Activated naive CD4-positive, alpha-beta T cell treated with Interleukin-2 at 50 U/mL for 16 hours (primary cell): ENCODE measurements at regions not wholly inside any gene's neighbourhood (a gene's known extent, or its start where the extent isn't known, plus 50 kb on each side); places are given as distances from the start of the nearest gene placed in this dataset.

Experiments
- DNase-seq: peaks from one replicate; pipeline ENCODE4 v3.0.0-alpha.2; 2020

- DNase-seq, result no peak
Measured at GRCh38 chr5:155434267-155434666, 420.7 kb downstream of the KIF4B start.

- no peak for DNase-seq
Measured at GRCh38 chr5:155434681-155435080, 421.1 kb downstream of the KIF4B start.

DNA sequence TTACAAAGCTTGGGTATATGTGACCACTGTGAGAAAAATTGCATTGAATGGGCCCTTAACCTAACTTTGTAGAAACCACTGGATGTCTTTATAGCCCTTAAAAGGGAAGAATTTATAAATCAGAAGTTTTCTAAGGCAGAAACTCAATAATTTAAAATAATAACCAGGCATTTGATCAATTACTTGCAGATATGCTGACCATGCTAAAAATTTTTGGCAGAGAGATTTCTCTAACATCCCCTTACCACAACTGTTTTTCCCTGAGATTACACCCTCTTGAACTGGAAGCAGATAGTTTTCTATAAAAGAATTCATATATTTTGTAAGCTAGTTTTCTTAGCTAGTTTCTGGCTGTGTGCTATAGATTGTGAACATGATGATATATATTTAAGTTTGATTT is 428.3 kb downstream of the KIF4B start:
- DNase-seq, result no peak

DNA sequence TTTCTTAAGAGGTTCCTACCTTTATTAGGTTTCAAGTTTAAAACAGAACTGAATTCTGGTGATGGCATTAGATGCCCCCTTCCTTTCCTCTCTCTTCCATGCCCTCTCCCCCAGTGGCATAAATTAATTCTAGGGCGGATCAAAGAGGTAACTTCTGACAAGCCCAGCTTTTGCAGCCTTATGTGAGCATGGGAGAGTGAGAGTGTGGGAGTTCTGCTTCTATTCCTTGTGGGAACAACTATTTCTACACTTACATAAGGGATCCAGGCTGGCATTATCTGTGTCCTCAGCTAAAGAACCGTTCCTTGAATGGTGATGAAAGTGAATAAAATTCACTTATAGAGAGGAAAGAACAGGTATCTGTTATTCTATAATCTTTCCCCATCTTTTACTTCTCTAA is 437.6 kb downstream of the KIF4B start:
- no peak for DNase-seq

- DNase-seq, result no peak
Measured at GRCh38 chr5:155455791-155456514, 442.4 kb downstream of the KIF4B start.

DNA sequence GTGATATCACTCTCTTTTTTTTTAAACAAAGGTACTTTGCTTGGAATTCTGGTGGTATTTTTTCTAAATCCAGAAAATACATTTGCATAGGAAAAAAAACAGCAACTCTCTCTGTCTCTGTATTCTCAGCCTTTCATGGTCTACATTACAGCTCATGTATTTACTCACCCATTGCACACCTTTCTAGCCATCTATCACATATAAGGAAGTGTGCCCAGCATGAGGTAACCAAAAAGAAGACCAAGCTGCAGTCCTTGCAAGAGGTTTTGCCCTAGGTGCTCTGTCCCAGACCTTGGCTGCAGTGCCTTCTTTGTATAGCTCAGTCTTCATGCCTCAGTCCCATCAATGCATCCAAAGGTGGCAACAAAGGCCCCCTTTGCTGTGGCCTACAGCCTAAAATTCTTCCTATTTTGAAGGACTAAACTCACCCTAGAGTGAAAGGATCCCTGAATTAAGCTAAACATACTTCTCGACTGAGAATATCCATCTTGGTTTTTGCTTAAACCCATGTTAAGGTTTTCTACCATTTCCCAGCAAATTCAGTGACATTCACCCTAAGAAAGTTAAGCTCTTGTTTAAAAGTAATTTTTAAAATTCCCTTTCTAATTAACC is 446.4 kb downstream of the KIF4B start:
- no peak for DNase-seq

- no peak for DNase-seq
Measured at GRCh38 chr5:155460501-155460931, 447.0 kb downstream of the KIF4B start.

GRCh38 chr5:155461304-155461703 is 447.7 kb downstream of the KIF4B start:
- DNase-seq, result no peak

- DNase-seq, result no peak
Measured at GRCh38 chr5:155466851-155467250, 453.3 kb downstream of the KIF4B start.

DNA sequence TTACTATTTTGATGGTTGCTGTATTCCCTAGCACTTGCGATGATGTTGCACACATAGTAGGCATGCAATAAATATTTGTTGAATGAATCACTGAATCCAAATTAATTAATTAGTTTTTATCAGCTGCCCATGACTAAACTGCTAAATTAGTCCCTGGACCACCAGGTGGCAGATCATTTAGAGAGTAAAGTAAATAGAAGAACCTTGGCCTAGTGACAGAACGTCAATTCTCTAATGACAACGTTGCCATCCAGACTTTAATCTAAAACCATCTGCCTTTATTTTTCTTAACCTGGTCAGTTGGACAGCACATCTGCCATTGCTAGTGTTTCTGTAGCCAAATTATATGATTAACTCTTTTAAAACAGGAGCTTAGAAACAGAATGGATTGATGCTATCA is 457.5 kb downstream of the KIF4B start:
- no peak for DNase-seq

- no peak for DNase-seq
Measured at GRCh38 chr5:155472780-155473179, 459.2 kb downstream of the KIF4B start.

GRCh38 chr5:155475318-155475717 is 461.8 kb downstream of the KIF4B start:
- no peak for DNase-seq

- no peak for DNase-seq
Measured at GRCh38 chr5:155480731-155481131, 467.2 kb downstream of the KIF4B start.

GRCh38 chr5:155481182-155481581 is 467.6 kb downstream of the KIF4B start:
- no peak for DNase-seq

GRCh38 chr5:155482428-155482827 is 468.9 kb downstream of the KIF4B start:
- no peak for DNase-seq

- no peak for DNase-seq
Measured at GRCh38 chr5:155485386-155485785, 471.8 kb downstream of the KIF4B start.

DNA sequence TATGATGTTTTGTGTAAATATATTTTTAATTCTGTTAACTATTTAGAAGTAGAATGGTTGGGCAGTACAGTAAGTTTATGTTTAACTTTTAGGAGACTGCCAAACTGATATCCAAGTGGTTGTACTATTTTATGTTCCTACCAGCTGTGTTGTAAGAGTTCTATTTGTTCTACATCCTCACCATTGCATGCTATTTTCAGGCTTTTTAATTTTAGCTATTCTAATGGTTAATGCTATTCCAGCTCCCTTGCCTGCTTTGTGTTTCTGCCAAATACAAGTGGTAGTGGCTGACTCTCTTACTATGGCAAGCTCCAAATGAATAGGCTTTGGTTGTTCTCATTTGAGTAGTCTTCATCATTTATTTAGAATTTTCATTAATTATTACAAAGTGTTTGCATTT is 476.4 kb downstream of the KIF4B start:
- no peak for DNase-seq

- DNase-seq, result no peak
Measured at GRCh38 chr5:155492191-155492590, 478.6 kb downstream of the KIF4B start.

DNA sequence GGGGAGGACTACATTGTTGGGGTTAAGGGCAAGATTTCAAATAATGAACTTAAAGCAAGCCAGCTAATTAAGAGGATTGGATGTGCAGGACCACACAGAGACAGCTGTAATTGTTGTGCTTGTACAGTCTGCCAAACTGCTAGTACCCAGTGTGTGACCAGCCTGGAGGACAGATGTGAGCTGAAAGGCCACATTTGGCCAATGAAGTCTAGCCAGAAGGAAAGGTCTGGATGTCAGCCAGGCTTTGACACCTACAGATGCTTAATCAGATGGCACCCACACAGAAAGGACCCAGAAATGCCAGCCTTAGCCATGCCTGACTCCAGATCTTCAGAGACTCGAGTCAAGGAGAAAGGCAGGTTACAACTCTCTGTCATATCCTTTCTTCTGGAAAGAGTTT is 491.1 kb downstream of the KIF4B start:
- DNase-seq, result no peak

- DNase-seq, result no peak
Measured at GRCh38 chr5:155507363-155507762, 493.8 kb downstream of the KIF4B start.

DNA sequence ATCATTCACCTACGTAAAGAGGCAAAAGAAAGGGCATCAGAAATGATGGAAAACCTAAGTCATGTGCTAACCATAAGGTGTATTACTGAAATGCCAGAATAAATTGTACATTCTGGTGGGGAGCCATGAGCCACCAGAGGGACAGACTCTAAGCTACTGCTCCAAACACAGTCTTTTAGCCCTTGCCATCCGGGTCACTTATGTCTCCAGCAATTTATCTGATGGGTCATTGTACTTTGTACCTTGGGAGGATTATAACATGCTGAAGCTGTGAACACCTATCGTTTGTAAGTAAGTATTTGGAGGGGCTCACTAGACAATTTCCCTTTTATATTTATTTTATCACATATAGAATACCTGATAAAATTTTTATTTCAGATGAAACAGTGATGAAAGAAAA is 495.1 kb downstream of the KIF4B start:
- no peak for DNase-seq

DNA sequence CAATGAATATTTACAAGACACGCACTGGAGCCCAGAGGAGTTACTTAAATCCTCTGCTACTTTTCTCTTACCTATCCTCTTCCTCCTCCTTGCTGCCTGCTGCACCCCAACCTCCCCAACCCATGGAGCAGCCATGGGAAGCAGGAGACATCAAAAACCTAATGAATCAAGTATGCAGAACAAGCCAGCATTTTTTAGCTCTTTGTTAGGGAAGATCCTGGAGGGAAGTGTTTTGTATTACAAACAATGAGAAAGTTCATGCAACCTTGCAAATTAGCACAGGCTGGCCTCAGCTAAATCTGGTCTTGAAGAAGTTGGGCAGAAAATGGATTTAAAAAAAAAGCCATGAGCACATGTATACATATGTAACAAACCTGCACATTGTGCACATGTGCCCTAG is 498.8 kb downstream of the KIF4B start:
- no peak for DNase-seq

GRCh38 chr5:155514105-155514563 is 500.6 kb downstream of the KIF4B start:
- no peak for DNase-seq

- no peak for DNase-seq
Measured at GRCh38 chr5:155522540-155522939, 509.0 kb downstream of the KIF4B start.

DNA sequence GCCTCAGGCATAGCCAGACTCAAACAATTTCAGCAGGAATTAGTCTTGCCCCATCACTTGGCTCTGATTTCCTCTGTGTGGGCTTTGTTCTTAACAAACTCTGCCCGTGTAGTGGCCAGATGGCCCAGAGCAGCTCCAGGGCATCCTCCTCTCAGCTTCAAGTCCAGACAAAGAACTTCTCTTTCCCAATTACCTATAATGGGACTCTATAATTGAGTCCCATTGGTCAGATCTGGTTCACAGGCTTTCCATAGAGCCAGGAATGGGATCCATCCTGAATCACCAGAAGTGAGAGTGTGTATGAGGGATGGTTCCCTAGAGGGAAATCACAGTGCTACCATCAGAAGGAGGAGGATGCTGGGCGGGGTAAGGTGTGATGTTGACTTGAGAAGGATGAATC is 515.8 kb downstream of the KIF4B start:
- DNase-seq, result no peak
